Ascending aorta (tissue), 2 donors: ENCODE measurements at regions not wholly inside any gene's neighbourhood (a gene's known extent, or its start where the extent isn't known, plus 50 kb on each side); places are given as distances from the start of the nearest gene placed in this dataset.
"Not testable (repeated sequence)": the region's sequence is repeated elsewhere in the genome, so short reads cannot be mapped to it uniquely, and the experiment has no call there.

Experiments
- DNase-seq, 2 donors: peaks; one replicate each; pipeline ENCODE4 v3.0.0-alpha.2; 2019; ENCODE audit warnings: low spot score in 2 of 2
- H3K27ac ChIP-seq, 2 donors: fragments of 200-600 bp; sonication (generic); one replicate each; pipeline ENCODE4 v1.5.1; 2016 to 2017; ENCODE audit warnings: mild to moderate bottlenecking in 1 of 2
- H3K27me3 ChIP-seq: fragments of 200-600 bp; sonication (generic); one replicate; pipeline ENCODE4 v1.5.1; 2017
- H3K36me3 ChIP-seq, 2 donors: fragments of 200-600 bp; sonication (generic); one replicate each; pipeline ENCODE4 v1.5.1; 2016
- H3K4me1 ChIP-seq, 2 donors: fragments of 200-600 bp; sonication (generic); one replicate each; pipeline ENCODE4 v1.5.1; 2016 to 2017; ENCODE audit warnings: mild to moderate bottlenecking in 1 of 2
- H3K4me3 ChIP-seq, 2 donors: fragments of 200-600 bp; sonication (generic); one replicate each; pipeline ENCODE4 v1.5.1; 2016 to 2017; ENCODE audit warnings: mild to moderate bottlenecking in 1 of 2
- H3K9me3 ChIP-seq, 2 donors: fragments of 200-600 bp; sonication (generic); one replicate each; pipeline ENCODE4 v1.5.1; 2016
- intact Hi-C: fragments of 100-400 bp; cut with DNase I; formaldehyde crosslinking; loops from one replicate; pipeline ENCODE4 v1.15.1; 2023

DNA sequence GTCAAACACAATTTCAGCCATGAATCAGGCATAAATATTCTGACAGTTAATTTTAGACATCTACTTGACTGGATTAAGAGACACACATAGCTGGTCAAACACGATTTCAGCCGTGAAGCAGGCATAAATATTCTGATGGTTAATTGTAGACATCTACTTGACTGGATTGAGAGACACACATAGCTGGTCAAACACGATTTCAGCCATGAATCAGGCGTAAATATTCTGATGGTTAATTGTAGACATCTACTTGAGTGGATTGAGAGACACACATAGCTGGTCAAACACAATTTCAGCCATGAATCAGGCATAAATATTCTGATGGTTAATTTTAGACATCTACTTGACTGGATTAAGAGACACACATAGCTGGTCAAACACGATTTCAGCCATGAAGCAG lies 106.4 kb downstream of the OR4F3 start:
- H3K4me1 ChIP-seq, intact Hi-C loops, H3K27me3 ChIP-seq, H3K36me3 ChIP-seq, H3K4me3 ChIP-seq, H3K9me3 ChIP-seq, H3K27ac ChIP-seq: not testable (repeated sequence)
- DNase-seq: peak in 1 of 2 donors; percentile 53
